ENCODE measurements at regions not wholly inside any gene's neighbourhood (a gene's known extent, or its start where the extent isn't known, plus 50 kb on each side); places are given as distances from the start of the nearest gene placed in this dataset.

DNA sequence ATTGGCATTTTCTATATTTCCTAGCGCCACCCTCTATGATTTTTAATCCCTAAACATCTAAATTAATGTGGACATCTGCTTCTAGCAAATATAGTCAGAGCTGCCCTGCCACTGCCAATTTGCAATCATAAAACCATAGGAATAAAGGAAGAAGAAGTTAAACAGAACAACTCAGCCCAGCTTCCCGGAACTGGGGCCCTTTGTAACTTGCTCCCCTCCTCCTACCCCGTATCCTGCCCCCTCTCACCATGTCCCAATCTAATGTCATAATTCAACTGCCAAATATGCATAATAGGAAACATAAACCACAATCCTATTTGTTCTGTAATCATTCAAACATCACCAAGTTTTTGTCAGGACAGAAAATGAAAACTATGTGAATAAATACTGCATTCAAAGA lies 74.4 kb upstream of the ACP3 start:
- 68% methylated on average over 3 of the region's 3 CpGs for WGBS (ENCODE audit: missing lambda C conversion rate)
- Histone ChIP-seq H3K4me2 (no peak overlapping the region), H3K4me3 (no peak overlapping the region), H3K27ac (no peak overlapping the region), H3K9me3 (no peaks in the 10 kb centered on the region), H3K4me1 (no peaks in the 10 kb centered on the region)
- ChIA-PET POLR2A (no interaction called here), CTCF (interaction anchor here (1.2 to 2.0 kb wide), 3 partner anchors 26 to 205 kb away, joined by 3 to 4 read pairs (median 3); no protein-coding TSS in a partner anchor)
- DNase-seq (ENCODE audit: low read depth in 1 of 2, low spot score in 1 of 2) (no peak), FAIRE-seq (no peak), ATAC-seq (no peak)
- TF ChIP-seq MAZ (IDR thresholded peaks at IDR 0.05; ENCODE audit: borderline replicate concordance, low read depth, low read length) (no peak), MYC (IDR thresholded peaks at IDR 0.05; ENCODE audit: borderline replicate concordance, low read length) (no peak), POLR2A (IDR thresholded peaks at IDR 0.05; ENCODE audit: low read length) (no peak), CHD2 (IDR thresholded peaks at IDR 0.05; ENCODE audit: low read length, partially characterized antibody) (no peak), HOXB13 (CRISPR knock-in tag; IDR thresholded peaks at IDR 0.05; ENCODE audit: low read depth) (no peak), RCOR1 (IDR thresholded peaks at IDR 0.05; ENCODE audit: low read depth, low read length) (no peak), FOSL2 (IDR thresholded peaks at IDR 0.05) (no peak), FOSL2 (CRISPR knock-in tag; IDR thresholded peaks at IDR 0.05) (no peak), NFE2L2 (conservative IDR thresholded peaks at IDR 0.05; ENCODE audit: low read length) (no peak), JUNB (IDR thresholded peaks at IDR 0.05) (no peak), SREBF2 (IDR thresholded peaks at IDR 0.05) (no peak), KDM1A (IDR thresholded peaks at IDR 0.05; ENCODE audit: low read depth) (no peak), CBX8 (IDR thresholded peaks at IDR 0.05) (no peak), SMC3 (IDR thresholded peaks at IDR 0.05) (no peak), EHF (CRISPR knock-in tag; IDR thresholded peaks at IDR 0.05) (no peak)
- TF ChIP-seq, protein P1, sequence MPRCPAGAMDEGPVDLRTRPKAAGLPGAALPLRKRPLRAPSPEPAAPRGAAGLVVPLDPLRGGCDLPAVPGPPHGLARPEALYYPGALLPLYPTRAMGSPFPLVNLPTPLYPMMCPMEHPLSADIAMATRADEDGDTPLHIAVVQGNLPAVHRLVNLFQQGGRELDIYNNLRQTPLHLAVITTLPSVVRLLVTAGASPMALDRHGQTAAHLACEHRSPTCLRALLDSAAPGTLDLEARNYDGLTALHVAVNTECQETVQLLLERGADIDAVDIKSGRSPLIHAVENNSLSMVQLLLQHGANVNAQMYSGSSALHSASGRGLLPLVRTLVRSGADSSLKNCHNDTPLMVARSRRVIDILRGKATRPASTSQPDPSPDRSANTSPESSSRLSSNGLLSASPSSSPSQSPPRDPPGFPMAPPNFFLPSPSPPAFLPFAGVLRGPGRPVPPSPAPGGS (IDR thresholded peaks at IDR 0.05): no peak
- TF ChIP-seq, protein P2, sequence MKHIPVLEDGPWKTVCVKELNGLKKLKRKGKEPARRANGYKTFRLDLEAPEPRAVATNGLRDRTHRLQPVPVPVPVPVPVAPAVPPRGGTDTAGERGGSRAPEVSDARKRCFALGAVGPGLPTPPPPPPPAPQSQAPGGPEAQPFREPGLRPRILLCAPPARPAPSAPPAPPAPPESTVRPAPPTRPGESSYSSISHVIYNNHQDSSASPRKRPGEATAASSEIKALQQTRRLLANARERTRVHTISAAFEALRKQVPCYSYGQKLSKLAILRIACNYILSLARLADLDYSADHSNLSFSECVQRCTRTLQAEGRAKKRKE (CRISPR knock-in tag; IDR thresholded peaks at IDR 0.05; ENCODE audit: low read depth): no peak
- TF ChIP-seq, protein P3, sequence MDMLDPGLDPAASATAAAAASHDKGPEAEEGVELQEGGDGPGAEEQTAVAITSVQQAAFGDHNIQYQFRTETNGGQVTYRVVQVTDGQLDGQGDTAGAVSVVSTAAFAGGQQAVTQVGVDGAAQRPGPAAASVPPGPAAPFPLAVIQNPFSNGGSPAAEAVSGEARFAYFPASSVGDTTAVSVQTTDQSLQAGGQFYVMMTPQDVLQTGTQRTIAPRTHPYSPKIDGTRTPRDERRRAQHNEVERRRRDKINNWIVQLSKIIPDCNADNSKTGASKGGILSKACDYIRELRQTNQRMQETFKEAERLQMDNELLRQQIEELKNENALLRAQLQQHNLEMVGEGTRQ (IDR thresholded peaks at IDR 0.05): no peak
- TF ChIP-seq, protein P4, sequence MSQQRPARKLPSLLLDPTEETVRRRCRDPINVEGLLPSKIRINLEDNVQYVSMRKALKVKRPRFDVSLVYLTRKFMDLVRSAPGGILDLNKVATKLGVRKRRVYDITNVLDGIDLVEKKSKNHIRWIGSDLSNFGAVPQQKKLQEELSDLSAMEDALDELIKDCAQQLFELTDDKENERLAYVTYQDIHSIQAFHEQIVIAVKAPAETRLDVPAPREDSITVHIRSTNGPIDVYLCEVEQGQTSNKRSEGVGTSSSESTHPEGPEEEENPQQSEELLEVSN (IDR thresholded peaks at IDR 0.05; ENCODE audit: borderline replicate concordance, low read depth): no peak

DNA sequence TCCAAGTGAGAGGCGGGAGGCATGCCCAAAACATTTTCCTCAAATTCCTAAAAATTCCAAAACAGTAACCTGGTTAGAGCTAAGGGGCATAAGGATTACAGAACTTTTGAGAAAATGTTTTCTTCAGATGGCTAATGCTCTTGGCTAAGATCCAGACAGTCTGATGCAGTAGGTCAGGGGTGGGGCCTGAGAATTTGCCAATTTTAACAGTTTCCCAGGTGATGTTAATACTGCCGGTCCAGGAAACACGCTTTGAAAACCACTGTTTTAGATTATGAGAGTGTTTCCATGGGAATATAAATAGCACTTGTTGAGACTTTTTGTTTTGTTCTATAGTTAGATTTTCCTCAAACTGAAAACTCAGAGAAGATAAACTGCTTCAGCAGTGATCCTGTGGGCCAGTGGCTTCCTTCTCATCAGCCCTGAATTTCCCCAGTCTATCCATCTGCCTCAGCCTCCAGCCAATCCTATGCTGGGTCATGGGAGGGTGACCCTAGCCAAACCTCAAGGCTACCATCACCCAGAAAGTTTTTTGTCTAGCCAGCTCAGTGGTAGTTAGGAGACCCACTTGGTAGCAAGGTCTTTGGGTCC lies 71.6 kb upstream of the ACP3 start:
- WGBS (ENCODE audit: missing lambda C conversion rate): 85% methylated on average over 3 of the region's 3 CpGs
- ChIA-PET POLR2A (no interaction called here), CTCF (interaction anchor here (1.2 to 1.6 kb wide), 2 partner anchors 12 to 35 kb away, joined by 3 read pairs; no protein-coding TSS in a partner anchor)
- DNase-seq (ENCODE audit: low read depth in 1 of 2, low spot score in 1 of 2): no peak
- no peak for TF ChIP-seq ZC3H11A (IDR thresholded peaks at IDR 0.05)
- no peak for TF ChIP-seq CEBPB (IDR thresholded peaks at IDR 0.05)
- TF ChIP-seq CHD4 (IDR thresholded peaks at IDR 0.05; ENCODE audit: borderline replicate concordance): no peak
- no peak for TF ChIP-seq RNF2 (IDR thresholded peaks at IDR 0.05; ENCODE audit: borderline replicate concordance, low read depth)
- TF ChIP-seq ZFP36 (IDR thresholded peaks at IDR 0.05; ENCODE audit: borderline replicate concordance, partially characterized antibody): no peak
- TF ChIP-seq TFCP2L1 (CRISPR knock-in tag; IDR thresholded peaks at IDR 0.05): no peak
- TF ChIP-seq JUN (IDR thresholded peaks at IDR 0.05): no peak
- TF ChIP-seq, protein P5, sequence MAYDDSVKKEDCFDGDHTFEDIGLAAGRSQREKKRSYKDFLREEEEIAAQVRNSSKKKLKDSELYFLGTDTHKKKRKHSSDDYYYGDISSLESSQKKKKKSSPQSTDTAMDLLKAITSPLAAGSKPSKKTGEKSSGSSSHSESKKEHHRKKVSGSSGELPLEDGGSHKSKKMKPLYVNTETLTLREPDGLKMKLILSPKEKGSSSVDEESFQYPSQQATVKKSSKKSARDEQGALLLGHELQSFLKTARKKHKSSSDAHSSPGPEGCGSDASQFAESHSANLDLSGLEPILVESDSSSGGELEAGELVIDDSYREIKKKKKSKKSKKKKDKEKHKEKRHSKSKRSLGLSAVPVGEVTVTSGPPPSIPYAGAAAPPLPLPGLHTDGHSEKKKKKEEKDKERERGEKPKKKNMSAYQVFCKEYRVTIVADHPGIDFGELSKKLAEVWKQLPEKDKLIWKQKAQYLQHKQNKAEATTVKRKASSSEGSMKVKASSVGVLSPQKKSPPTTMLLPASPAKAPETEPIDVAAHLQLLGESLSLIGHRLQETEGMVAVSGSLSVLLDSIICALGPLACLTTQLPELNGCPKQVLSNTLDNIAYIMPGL (CRISPR knock-in tag; IDR thresholded peaks at IDR 0.05; ENCODE audit: borderline replicate concordance): no peak
- TF ChIP-seq ZSCAN20 (CRISPR knock-in tag; IDR thresholded peaks at IDR 0.05): no peak
- TF ChIP-seq, protein P4 (IDR thresholded peaks at IDR 0.05; ENCODE audit: borderline replicate concordance, low read depth): no peak
- no peak for TF ChIP-seq ZNF302 (CRISPR knock-in tag; IDR thresholded peaks at IDR 0.05)
- no peak for TF ChIP-seq HOXA7 (CRISPR knock-in tag; IDR thresholded peaks at IDR 0.05)
- TF ChIP-seq CHD2 (IDR thresholded peaks at IDR 0.05; ENCODE audit: low read length, partially characterized antibody): no peak
- H3K4me3 ChIP-seq: no peak overlapping the region
- no peaks in the 10 kb centered on the region for H3K9me3 ChIP-seq
- no peak for FAIRE-seq
- no peak for ATAC-seq
- no peaks in the 10 kb centered on the region for H3K4me1 ChIP-seq
- no peak overlapping the region for H3K27ac ChIP-seq
- no peak overlapping the region for H3K4me2 ChIP-seq

Data from A549 (cell line).